ENCODE measurements at regions not wholly inside any gene's neighbourhood (a gene's known extent, or its start where the extent isn't known, plus 50 kb on each side); places are given as distances from the start of the nearest gene placed in this dataset.

GRCh38 chr9:18136354-18136994 is 337.5 kb upstream of the ADAMTSL1 start:
- no peaks in the 10 kb centered on the region for H3K36me3 ChIP-seq (ENCODE audit: insufficient read depth, low read length)
- H3K9ac ChIP-seq (ENCODE audit: low read depth, low read length): no peak overlapping the region
- H3K4me2 ChIP-seq (ENCODE audit: low read length): no peak overlapping the region
- H3K9me3 ChIP-seq (replicated peaks; ENCODE audit: low read length): no peaks in the 10 kb centered on the region
- peaks cover 11% of the 10 kb centered on the region for H3K27me3 ChIP-seq (ENCODE audit: control insufficient read depth, insufficient read depth, low read length)
- H3K4me1 ChIP-seq (ENCODE audit: control insufficient read depth, insufficient read depth, low read length): no peaks in the 10 kb centered on the region
- H3K4me3 ChIP-seq (ENCODE audit: low read length): no peak overlapping the region

- H3K9ac ChIP-seq (ENCODE audit: low read depth, low read length): no peak overlapping the region
- H3K4me1 ChIP-seq (ENCODE audit: control insufficient read depth, insufficient read depth, low read length): no peaks in the 10 kb centered on the region
- H3K4me2 ChIP-seq (ENCODE audit: low read length): no peak overlapping the region
- no peak overlapping the region for H3K4me3 ChIP-seq (ENCODE audit: low read length)
- peaks cover 18% of the 10 kb centered on the region for H3K27me3 ChIP-seq (ENCODE audit: control insufficient read depth, insufficient read depth, low read length)
- no peaks in the 10 kb centered on the region for H3K36me3 ChIP-seq (ENCODE audit: insufficient read depth, low read length)
- no peaks in the 10 kb centered on the region for H3K9me3 ChIP-seq (replicated peaks; ENCODE audit: low read length)
Measured at GRCh38 chr9:18137815-18138214, 336.1 kb upstream of the ADAMTSL1 start.

GRCh38 chr9:18138656-18139055 is 335.3 kb upstream of the ADAMTSL1 start:
- Histone ChIP-seq H3K9ac (ENCODE audit: low read depth, low read length) (no peak overlapping the region), H3K36me3 (ENCODE audit: insufficient read depth, low read length) (no peaks in the 10 kb centered on the region), H3K27me3 (ENCODE audit: control insufficient read depth, insufficient read depth, low read length) (peaks cover 23% of the 10 kb centered on the region), H3K4me3 (ENCODE audit: low read length) (no peak overlapping the region), H3K4me2 (ENCODE audit: low read length) (no peak overlapping the region), H3K4me1 (ENCODE audit: control insufficient read depth, insufficient read depth, low read length) (no peaks in the 10 kb centered on the region), H3K9me3 (replicated peaks; ENCODE audit: low read length) (no peaks in the 10 kb centered on the region)

- H3K9ac ChIP-seq (ENCODE audit: low read depth, low read length): no peak overlapping the region
- H3K9me3 ChIP-seq (replicated peaks; ENCODE audit: low read length): no peaks in the 10 kb centered on the region
- H3K4me2 ChIP-seq (ENCODE audit: low read length): no peak overlapping the region
- no peak overlapping the region for H3K4me3 ChIP-seq (ENCODE audit: low read length)
- H3K4me1 ChIP-seq (ENCODE audit: control insufficient read depth, insufficient read depth, low read length): no peaks in the 10 kb centered on the region
- peaks cover 24% of the 10 kb centered on the region for H3K27me3 ChIP-seq (ENCODE audit: control insufficient read depth, insufficient read depth, low read length)
- H3K36me3 ChIP-seq (ENCODE audit: insufficient read depth, low read length): no peaks in the 10 kb centered on the region
Measured at GRCh38 chr9:18141681-18142080, 332.3 kb upstream of the ADAMTSL1 start.

DNA sequence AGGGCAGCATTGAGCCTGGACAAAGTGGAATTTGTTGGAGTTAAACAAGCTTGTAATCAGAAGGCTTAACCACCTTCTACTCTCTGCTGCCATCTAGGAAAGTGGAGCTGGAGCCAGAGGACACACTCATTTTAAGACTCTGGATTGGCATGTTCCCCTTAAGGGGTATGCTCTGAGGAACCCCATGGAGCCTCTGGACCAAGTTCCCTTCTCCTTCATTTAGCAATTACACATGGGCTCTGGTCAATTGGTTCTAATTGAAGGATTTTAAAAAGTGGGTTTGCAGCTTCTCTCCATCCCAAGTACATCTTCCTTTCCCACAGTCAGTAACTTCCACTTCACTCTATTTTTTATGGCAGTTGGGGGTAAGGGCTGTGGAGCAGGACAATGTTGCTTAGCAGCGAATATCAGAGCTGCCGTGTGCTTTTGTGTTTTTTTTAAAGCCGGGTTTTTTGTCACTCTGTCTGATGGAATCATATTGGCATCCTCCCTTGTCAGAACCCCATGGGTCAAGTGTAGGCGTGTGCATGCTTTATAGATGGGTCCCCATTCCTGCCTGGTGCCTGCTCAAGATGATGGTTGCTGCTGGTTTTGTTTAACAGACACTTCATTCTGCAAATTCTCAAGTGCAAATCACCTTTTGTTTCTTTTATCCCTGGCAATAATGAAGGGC is 330.7 kb upstream of the ADAMTSL1 start:
- Histone ChIP-seq H3K27me3 (ENCODE audit: control insufficient read depth, insufficient read depth, low read length) (peaks cover 21% of the 10 kb centered on the region), H3K4me1 (ENCODE audit: control insufficient read depth, insufficient read depth, low read length) (no peaks in the 10 kb centered on the region), H3K9ac (ENCODE audit: low read depth, low read length) (no peak overlapping the region), H3K4me2 (ENCODE audit: low read length) (no peak overlapping the region), H3K9me3 (replicated peaks; ENCODE audit: low read length) (no peaks in the 10 kb centered on the region), H3K36me3 (ENCODE audit: insufficient read depth, low read length) (no peaks in the 10 kb centered on the region), H3K4me3 (ENCODE audit: low read length) (no peak overlapping the region)

GRCh38 chr9:18146329-18146728 is 327.6 kb upstream of the ADAMTSL1 start:
- no peak overlapping the region for H3K9ac ChIP-seq (ENCODE audit: low read depth, low read length)
- no peak overlapping the region for H3K4me2 ChIP-seq (ENCODE audit: low read length)
- H3K9me3 ChIP-seq (replicated peaks; ENCODE audit: low read length): no peaks in the 10 kb centered on the region
- no peaks in the 10 kb centered on the region for H3K4me1 ChIP-seq (ENCODE audit: control insufficient read depth, insufficient read depth, low read length)
- H3K27me3 ChIP-seq (ENCODE audit: control insufficient read depth, insufficient read depth, low read length): peaks cover 17% of the 10 kb centered on the region
- no peak overlapping the region for H3K4me3 ChIP-seq (ENCODE audit: low read length)
- H3K36me3 ChIP-seq (ENCODE audit: insufficient read depth, low read length): no peaks in the 10 kb centered on the region

GRCh38 chr9:18149471-18150011 is 324.4 kb upstream of the ADAMTSL1 start:
- no peaks in the 10 kb centered on the region for H3K9me3 ChIP-seq (replicated peaks; ENCODE audit: low read length)
- H3K27me3 ChIP-seq (ENCODE audit: control insufficient read depth, insufficient read depth, low read length): peaks cover 8% of the 10 kb centered on the region
- H3K36me3 ChIP-seq (ENCODE audit: insufficient read depth, low read length): no peaks in the 10 kb centered on the region
- H3K9ac ChIP-seq (ENCODE audit: low read depth, low read length): no peak overlapping the region
- H3K4me2 ChIP-seq (ENCODE audit: low read length): no peak overlapping the region
- no peaks in the 10 kb centered on the region for H3K4me1 ChIP-seq (ENCODE audit: control insufficient read depth, insufficient read depth, low read length)
- no peak overlapping the region for H3K4me3 ChIP-seq (ENCODE audit: low read length)

DNA sequence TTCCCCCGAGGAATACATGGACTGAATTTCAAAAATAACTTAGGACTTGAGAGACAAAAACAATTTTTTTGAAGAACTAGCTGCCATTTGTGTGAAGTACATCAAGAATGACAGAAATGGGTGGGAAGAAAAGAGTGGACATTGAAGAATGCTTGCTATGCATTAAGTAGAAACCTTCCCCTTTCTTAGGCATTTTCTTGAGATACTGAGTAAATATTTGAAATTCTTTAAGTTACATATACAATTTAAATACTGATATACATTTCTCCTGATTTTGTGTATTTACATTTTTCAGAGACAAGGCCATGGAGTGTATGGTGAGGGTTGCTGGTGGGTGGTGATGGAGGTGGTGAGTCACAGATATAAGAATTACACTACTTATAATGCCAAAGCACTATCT is 319.3 kb upstream of the ADAMTSL1 start:
- Histone ChIP-seq H3K36me3 (ENCODE audit: insufficient read depth, low read length) (no peaks in the 10 kb centered on the region), H3K4me3 (ENCODE audit: low read length) (no peak overlapping the region), H3K9ac (ENCODE audit: low read depth, low read length) (no peak overlapping the region), H3K27me3 (ENCODE audit: control insufficient read depth, insufficient read depth, low read length) (peaks cover 20% of the 10 kb centered on the region), H3K9me3 (replicated peaks; ENCODE audit: low read length) (no peaks in the 10 kb centered on the region), H3K4me2 (ENCODE audit: low read length) (no peak overlapping the region), H3K4me1 (ENCODE audit: control insufficient read depth, insufficient read depth, low read length) (no peaks in the 10 kb centered on the region)

- H3K36me3 ChIP-seq (ENCODE audit: insufficient read depth, low read length): no peaks in the 10 kb centered on the region
- H3K4me2 ChIP-seq (ENCODE audit: low read length): no peak overlapping the region
- no peak overlapping the region for H3K9ac ChIP-seq (ENCODE audit: low read depth, low read length)
- H3K4me1 ChIP-seq (ENCODE audit: control insufficient read depth, insufficient read depth, low read length): no peaks in the 10 kb centered on the region
- H3K9me3 ChIP-seq (replicated peaks; ENCODE audit: low read length): no peaks in the 10 kb centered on the region
- H3K4me3 ChIP-seq (ENCODE audit: low read length): no peak overlapping the region
- peaks cover 18% of the 10 kb centered on the region for H3K27me3 ChIP-seq (ENCODE audit: control insufficient read depth, insufficient read depth, low read length)
Measured at GRCh38 chr9:18159254-18159653, 314.7 kb upstream of the ADAMTSL1 start.

DNA sequence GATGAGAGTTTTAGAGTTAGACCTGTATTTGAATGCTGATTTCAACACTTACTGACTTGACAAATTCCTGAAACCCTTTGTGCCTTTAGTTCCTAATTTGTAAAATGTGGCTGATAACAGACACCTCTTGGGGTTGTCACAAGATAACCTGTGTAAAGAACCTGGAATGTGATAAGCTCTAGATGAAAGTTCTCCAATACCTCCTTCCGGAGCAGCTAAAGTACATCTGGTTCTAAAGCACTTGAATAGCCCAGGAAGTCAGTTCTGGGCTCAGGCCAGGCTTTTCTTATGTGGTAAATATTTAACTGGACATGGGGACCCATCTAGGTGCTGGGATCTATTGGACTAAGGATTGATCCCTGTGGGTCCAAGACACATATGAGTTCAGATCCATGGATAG is 310.8 kb upstream of the ADAMTSL1 start:
- Histone ChIP-seq H3K4me1 (ENCODE audit: control insufficient read depth, insufficient read depth, low read length) (no peaks in the 10 kb centered on the region), H3K9me3 (replicated peaks; ENCODE audit: low read length) (no peaks in the 10 kb centered on the region), H3K36me3 (ENCODE audit: insufficient read depth, low read length) (no peaks in the 10 kb centered on the region), H3K4me2 (ENCODE audit: low read length) (no peak overlapping the region), H3K4me3 (ENCODE audit: low read length) (no peak overlapping the region), H3K27me3 (ENCODE audit: control insufficient read depth, insufficient read depth, low read length) (peaks cover 11% of the 10 kb centered on the region), H3K9ac (ENCODE audit: low read depth, low read length) (no peak overlapping the region)

GRCh38 chr9:18167733-18168132 is 306.2 kb upstream of the ADAMTSL1 start:
- no peaks in the 10 kb centered on the region for H3K9me3 ChIP-seq (replicated peaks; ENCODE audit: low read length)
- no peak overlapping the region for H3K4me2 ChIP-seq (ENCODE audit: low read length)
- H3K4me1 ChIP-seq (ENCODE audit: control insufficient read depth, insufficient read depth, low read length): no peaks in the 10 kb centered on the region
- H3K9ac ChIP-seq (ENCODE audit: low read depth, low read length): no peak overlapping the region
- no peak overlapping the region for H3K4me3 ChIP-seq (ENCODE audit: low read length)
- H3K36me3 ChIP-seq (ENCODE audit: insufficient read depth, low read length): no peaks in the 10 kb centered on the region
- H3K27me3 ChIP-seq (ENCODE audit: control insufficient read depth, insufficient read depth, low read length): peaks cover 4% of the 10 kb centered on the region

GRCh38 chr9:18173923-18174322 is 300.0 kb upstream of the ADAMTSL1 start:
- Histone ChIP-seq H3K9ac (ENCODE audit: low read depth, low read length) (no peak overlapping the region), H3K4me1 (ENCODE audit: control insufficient read depth, insufficient read depth, low read length) (no peaks in the 10 kb centered on the region)

More at GRCh38 chr9:18173923-18174322, 300.0 kb upstream of the ADAMTSL1 start:
- Histone ChIP-seq H3K4me2 (ENCODE audit: low read length) (no peak overlapping the region), H3K9me3 (replicated peaks; ENCODE audit: low read length) (no peaks in the 10 kb centered on the region), H3K36me3 (ENCODE audit: insufficient read depth, low read length) (no peaks in the 10 kb centered on the region), H3K27me3 (ENCODE audit: control insufficient read depth, insufficient read depth, low read length) (peaks cover 22% of the 10 kb centered on the region), H3K4me3 (ENCODE audit: low read length) (no peak overlapping the region)

Measured in skeletal muscle satellite cell (primary cell).